Activated CD4-positive, alpha-beta T cell treated with anti-CD3 and anti-CD28 coated beads, Interleukin-2, amount 50 U/mL, for 24 hours (primary cell): ENCODE measurements at regions not wholly inside any gene's neighbourhood (a gene's known extent, or its start where the extent isn't known, plus 50 kb on each side); places are given as distances from the start of the nearest gene placed in this dataset.
"Not testable (repeated sequence)": the region's sequence is repeated elsewhere in the genome, so short reads cannot be mapped to it uniquely, and the experiment has no call there.

Source experiments
- DNase-seq, 2 donors: peaks; one replicate each; pipeline ENCODE4 v3.0.0-alpha.2; 2020; ENCODE audit warnings: low read depth in 1 of 2, low spot score in 1 of 2

- DNase-seq: no peak
These were observed 78.2 kb upstream of the SLC1A4 start for GRCh38 chr2:64910972-64911433.

DNA sequence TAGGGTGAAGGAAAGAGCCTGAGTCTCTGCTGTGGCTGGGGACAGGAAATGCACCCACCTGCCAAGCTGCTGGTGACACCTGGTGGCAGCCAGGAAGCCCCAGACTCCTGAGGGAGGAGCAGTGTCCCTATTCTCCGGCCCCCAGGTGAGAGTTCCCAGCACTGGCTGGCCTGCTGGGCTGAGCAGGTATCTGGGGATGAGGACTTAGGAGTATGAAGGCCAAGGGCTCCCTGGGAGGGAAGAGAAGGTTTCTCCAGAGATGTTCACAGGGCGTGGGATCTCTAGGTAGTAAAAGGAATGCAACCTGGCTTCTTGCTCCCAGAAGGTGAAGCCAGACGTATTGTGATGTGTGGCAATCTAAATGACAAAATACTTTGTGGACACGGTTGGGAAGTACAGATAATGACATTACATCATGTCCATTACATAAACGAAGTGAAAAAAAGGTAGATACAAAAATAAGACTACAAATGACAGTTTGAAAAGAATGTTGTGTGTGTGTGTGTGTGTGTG is 75.8 kb upstream of the SLC1A4 start:
- no peak for DNase-seq

DNA sequence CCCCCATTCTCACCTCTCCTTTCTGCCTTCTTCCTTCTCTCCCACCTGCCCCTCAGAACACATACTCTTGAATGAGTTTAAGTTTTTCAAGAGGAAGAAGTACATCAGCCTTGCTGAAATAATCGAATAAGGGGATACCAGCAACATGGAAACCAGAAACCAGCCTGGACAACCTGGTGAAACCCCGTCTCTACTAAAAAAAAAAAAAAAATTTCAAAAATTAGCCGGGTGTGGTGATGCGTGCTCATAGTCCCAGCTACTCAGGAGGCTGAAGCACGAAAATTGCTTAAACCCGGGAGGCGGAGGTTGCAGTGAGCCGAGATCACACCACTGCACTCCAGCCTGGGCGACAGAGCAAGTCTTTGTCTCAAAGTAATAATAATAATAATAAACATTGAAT is 75.0 kb upstream of the SLC1A4 start:
- DNase-seq: no peak

GRCh38 chr2:64914735-64915509 is 74.3 kb upstream of the SLC1A4 start:
- DNase-seq: no peak

GRCh38 chr2:64915510-64915900 is 73.7 kb upstream of the SLC1A4 start:
- no peak for DNase-seq

- no peak for DNase-seq
These were observed 70.8 kb upstream of the SLC1A4 start for GRCh38 chr2:64918220-64918886.

GRCh38 chr2:64919261-64919660 is 69.9 kb upstream of the SLC1A4 start:
- DNase-seq: no peak

DNA sequence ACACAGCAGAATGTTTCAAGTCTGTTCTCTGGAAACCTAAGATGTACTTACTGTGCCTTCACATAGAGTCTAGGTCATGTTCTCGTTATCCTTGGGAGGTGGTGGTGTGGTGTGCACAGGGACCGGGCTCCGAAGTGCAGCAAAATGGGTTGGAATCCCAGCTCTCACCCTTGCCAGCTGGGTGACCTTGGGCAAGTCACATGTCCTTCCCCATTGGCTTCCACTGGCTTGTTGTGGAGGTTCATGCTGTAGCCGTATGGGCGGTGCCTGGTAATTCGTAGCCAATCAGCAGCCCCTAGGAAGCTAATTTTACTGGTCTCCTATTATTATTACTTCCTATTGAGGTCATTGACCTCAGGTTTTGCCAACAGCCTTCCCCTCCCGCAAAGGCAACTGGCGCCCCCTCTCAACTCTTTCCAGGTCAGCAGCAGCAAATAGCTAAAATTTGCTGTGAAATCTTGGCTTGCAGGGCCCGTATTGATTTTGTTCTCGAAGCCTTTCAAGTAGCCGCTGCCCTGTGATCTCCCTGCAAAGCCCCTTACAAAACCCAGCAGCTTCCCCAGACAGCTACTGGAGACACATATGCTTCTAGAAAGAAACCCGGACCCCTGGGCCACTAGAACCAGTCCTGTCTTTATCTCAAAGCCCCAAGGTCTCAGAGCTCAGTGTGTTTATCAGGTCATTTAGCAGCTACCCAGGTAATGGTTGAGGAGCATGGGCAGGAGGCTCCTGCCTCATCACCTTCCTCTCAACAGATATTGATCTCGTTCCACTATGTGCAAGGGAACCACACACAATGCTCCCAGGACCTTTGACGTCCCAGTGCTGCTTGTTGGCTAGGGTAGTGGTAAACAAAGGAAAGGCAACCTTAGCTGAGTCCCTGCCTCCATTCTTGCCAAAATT is 66.5 kb upstream of the SLC1A4 start:
- no peak for DNase-seq

GRCh38 chr2:64923385-64923710 is 65.9 kb upstream of the SLC1A4 start:
- DNase-seq: no peak

DNA sequence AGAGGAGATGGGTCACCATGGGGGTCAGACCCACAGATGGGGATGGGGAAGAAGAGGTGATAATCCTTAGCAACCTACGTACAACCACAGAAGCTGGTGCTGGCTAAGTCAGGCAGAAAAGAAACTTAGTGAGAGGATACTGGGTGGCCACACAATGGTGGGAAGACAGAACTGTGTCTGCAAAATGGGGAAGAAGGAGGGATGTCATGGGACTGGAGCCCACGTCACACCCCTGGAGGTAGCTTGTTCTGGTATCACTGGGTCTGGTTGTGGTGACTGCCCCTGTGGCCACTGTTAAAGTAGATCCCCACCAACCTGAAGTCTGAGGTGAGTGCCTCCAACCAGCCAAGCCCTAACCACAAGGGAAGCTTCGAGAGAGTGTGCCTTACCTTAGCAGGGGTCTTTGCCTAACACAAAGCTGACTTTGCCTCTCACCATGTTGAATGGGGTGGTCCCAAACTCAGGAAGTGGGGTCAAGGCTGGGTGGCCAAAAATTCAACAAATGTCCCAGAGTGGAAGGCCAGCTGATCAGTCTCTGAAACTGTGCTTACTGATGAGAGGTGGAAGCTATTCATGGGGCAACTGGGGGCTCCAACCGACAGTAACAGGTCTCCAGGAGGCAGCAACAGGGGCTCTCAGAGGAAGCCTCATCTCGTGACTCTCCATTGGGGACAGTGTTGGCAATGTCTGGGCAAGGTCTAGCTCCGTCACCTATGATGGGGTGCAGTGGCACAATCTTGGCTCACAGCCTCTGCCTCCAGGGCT is 64.8 kb upstream of the SLC1A4 start:
- no peak for DNase-seq

GRCh38 chr2:64925930-64926722 is 63.1 kb upstream of the SLC1A4 start:
- DNase-seq: not testable (repeated sequence)

GRCh38 chr2:64928813-64929212 is 60.4 kb upstream of the SLC1A4 start:
- DNase-seq: no peak

DNA sequence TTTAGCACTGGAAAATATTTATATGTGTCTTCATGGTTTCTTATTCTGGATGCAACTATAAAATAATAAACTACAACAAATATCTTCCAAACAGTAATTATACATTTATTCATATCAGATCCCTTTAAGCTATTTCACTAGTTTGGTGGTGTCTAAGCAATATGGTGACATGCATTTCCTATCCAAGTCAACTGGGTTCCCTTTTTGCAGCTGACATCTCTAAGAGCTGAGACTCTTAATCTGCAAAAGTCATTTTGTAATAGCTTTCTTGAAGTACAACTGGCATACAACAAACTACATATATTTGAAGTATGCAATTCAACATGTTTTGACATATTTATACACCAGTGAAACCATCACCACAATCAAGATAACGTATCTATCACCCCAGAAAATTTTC is 59.9 kb upstream of the SLC1A4 start:
- DNase-seq: no peak

DNA sequence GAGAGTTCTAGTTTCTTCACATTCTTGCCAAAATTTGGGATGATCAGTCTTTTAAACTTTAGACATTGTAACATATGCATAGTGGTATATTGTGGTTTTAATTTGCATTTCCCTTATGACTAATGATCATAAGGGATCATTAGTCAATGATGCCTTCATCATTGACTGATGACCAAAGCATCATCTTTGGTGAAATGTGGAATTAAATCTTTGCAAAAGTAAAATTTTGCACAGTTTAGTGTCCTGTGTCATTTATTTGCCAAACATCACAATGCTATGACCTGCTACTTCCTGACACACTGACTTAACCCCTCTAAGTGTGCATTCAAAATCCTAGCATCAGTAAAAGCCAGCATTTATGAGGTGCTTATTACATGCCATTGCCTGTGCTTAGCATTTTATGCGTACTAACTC is 58.9 kb upstream of the SLC1A4 start:
- no peak for DNase-seq

DNA sequence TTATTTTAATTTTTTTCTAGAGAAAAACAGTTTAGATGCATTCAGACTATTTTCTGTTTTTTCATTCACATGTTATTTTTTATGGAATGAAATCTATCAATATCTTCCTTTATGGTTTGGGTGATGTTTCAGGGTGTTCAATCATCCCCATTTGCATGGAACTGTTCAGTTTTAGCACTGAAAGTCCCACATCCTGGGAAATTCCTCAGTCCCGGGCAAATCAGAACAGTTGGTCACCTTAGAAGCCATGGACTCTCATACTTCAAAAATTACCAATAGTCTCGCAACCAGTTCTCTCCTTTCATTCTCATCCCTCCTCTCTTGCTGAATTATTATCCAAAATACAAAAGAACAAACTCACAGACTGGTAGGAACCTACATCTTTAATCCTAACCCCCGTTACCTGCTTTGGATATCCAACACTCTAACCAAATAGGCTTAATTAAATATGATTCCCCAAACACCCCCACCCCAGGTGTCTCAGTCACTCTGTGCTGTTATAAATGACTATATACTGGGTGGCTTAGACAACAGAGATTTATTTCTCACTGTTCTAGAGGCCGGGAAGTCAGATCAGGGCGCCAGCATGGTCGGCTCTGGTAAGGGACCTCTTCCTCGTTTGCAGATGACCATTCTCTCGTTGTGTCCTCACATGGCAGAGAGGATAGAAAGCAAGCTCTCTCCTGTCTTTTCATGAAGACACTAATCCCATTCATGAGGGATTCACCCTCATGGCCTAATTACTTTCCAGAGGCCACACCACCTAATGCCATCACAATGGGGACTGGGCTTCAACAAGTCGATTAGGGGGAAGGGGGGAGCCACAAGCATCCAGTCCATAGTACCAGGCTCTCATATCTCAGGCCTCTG is 57.7 kb upstream of the SLC1A4 start:
- DNase-seq: no peak

DNA sequence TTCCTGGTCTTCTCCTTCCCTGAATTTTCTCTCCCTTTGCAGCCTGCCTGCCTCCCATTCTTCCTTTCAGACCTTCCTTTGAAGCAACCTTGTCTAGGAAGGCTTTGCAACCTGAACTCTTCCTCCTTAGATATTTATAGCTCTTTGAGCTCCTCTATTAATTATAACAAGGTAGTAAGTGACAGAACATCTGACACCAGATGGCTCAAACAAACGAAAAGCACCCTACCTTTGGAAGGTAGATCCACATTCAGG is 57.2 kb upstream of the SLC1A4 start:
- no peak for DNase-seq

GRCh38 chr2:64932371-64933216 is 56.6 kb upstream of the SLC1A4 start:
- DNase-seq: no peak

- no peak for DNase-seq
These were observed 54.7 kb upstream of the SLC1A4 start for GRCh38 chr2:64934530-64934929.

GRCh38 chr2:64936809-64937208 is 52.4 kb upstream of the SLC1A4 start:
- DNase-seq: no peak
